Stimulated activated naive B cell treated with anti-CD40 and anti-IgM and Interleukin-4, amounts not matched to agents 10 μg/mL and 1 μg/mL and 100 μg/mL, for 72 hours (primary cell): ENCODE measurements at regions not wholly inside any gene's neighbourhood (a gene's known extent, or its start where the extent isn't known, plus 50 kb on each side); places are given as distances from the start of the nearest gene placed in this dataset.

Experiments
- ATAC-seq, 2 donors: fragments of 150-1000 bp; cut with Tn5 transposase; replicated peaks; 2 replicates each; pipeline ENCODE4 v1.10.0; 2021; ENCODE audit warnings: moderate library complexity in 1 of 2
- DNase-seq: peaks from one replicate; pipeline ENCODE4 v3.0.0; 2021
- H3K27ac Mint-ChIP-seq: one replicate; pipeline ENCODE4 v1.8.0; 2022; ENCODE audit warnings: mild to moderate bottlenecking, mixed read lengths
- H3K27me3 Mint-ChIP-seq, 2 donors: one replicate each; pipeline ENCODE4 v1.8.0; 2022; ENCODE audit warnings: mixed read lengths in 2 of 2
- H3K36me3 Mint-ChIP-seq, 2 donors: one replicate each; pipeline ENCODE4 v1.8.0; 2022; ENCODE audit warnings: mixed read lengths in 2 of 2, mild to moderate bottlenecking in 1 of 2
- H3K4me1 Mint-ChIP-seq, 2 donors: one replicate each; pipeline ENCODE4 v1.8.0; 2022; ENCODE audit warnings: mixed read lengths in 2 of 2, mild to moderate bottlenecking in 1 of 2
- H3K4me3 Mint-ChIP-seq, 2 donors: one replicate each; pipeline ENCODE4 v1.8.0; 2022; ENCODE audit warnings: mild to moderate bottlenecking in 2 of 2, mixed read lengths in 2 of 2, moderate library complexity in 1 of 2
- H3K9me3 Mint-ChIP-seq, 2 donors: one replicate each; pipeline ENCODE4 v1.8.0; 2022; ENCODE audit warnings: mixed read lengths in 2 of 2, mild to moderate bottlenecking in 1 of 2

- no peaks in the 10 kb centered on the region for H3K36me3 Mint-ChIP-seq
- no peaks in the 10 kb centered on the region for H3K4me1 Mint-ChIP-seq
- no peak for ATAC-seq
- DNase-seq = no peak
- no peak overlapping the region for H3K27ac Mint-ChIP-seq
- no peaks in the 10 kb centered on the region for H3K27me3 Mint-ChIP-seq
- H3K4me3 Mint-ChIP-seq = no peak overlapping the region
- peaks cover 0 to 1% of the 10 kb centered on the region in 2 donors for H3K9me3 Mint-ChIP-seq
These were observed 897.9 kb upstream of the KLHL29 start for GRCh38 chr2:22487036-22487435.

- H3K27ac Mint-ChIP-seq = no peak overlapping the region
- H3K36me3 Mint-ChIP-seq = no peaks in the 10 kb centered on the region
- ATAC-seq (no peak), DNase-seq (no peak)
- no peaks in the 10 kb centered on the region for H3K27me3 Mint-ChIP-seq
- peaks cover 0 to 3% of the 10 kb centered on the region in 2 donors for H3K9me3 Mint-ChIP-seq
- H3K4me3 Mint-ChIP-seq = no peak overlapping the region
- H3K4me1 Mint-ChIP-seq = no peaks in the 10 kb centered on the region
These were observed 897.4 kb upstream of the KLHL29 start for GRCh38 chr2:22487541-22487940.

GRCh38 chr2:22491442-22491841 is 893.5 kb upstream of the KLHL29 start:
- H3K27me3 Mint-ChIP-seq = no peaks in the 10 kb centered on the region
- no peaks in the 10 kb centered on the region for H3K4me1 Mint-ChIP-seq
- no peak overlapping the region for H3K4me3 Mint-ChIP-seq
- H3K9me3 Mint-ChIP-seq = peaks cover 0 to 4% of the 10 kb centered on the region in 2 donors
- H3K27ac Mint-ChIP-seq = no peak overlapping the region
- ATAC-seq = no peak
- no peak for DNase-seq
- no peaks in the 10 kb centered on the region for H3K36me3 Mint-ChIP-seq

GRCh38 chr2:22494156-22494555 is 890.8 kb upstream of the KLHL29 start:
- DNase-seq = no peak
- Mint-ChIP-seq H3K27me3 (no peaks in the 10 kb centered on the region), H3K36me3 (no peaks in the 10 kb centered on the region), H3K27ac (no peak overlapping the region), H3K9me3 (peaks cover 10 to 11% of the 10 kb centered on the region in 2 donors), H3K4me1 (no peaks in the 10 kb centered on the region), H3K4me3 (no peak overlapping the region)
- no peak for ATAC-seq

GRCh38 chr2:22497064-22497463 is 887.9 kb upstream of the KLHL29 start:
- Mint-ChIP-seq H3K9me3 (peaks cover 10 to 12% of the 10 kb centered on the region in 2 donors), H3K4me1 (no peaks in the 10 kb centered on the region), H3K4me3 (no peak overlapping the region), H3K27me3 (no peaks in the 10 kb centered on the region), H3K27ac (no peak overlapping the region), H3K36me3 (no peaks in the 10 kb centered on the region)
- ATAC-seq (no peak), DNase-seq (no peak)

- ATAC-seq (no peak), DNase-seq (no peak)
- H3K4me1 Mint-ChIP-seq = no peaks in the 10 kb centered on the region
- H3K27ac Mint-ChIP-seq = no peak overlapping the region
- H3K4me3 Mint-ChIP-seq = no peak overlapping the region
- H3K27me3 Mint-ChIP-seq = no peaks in the 10 kb centered on the region
- no peaks in the 10 kb centered on the region for H3K36me3 Mint-ChIP-seq
- H3K9me3 Mint-ChIP-seq = peaks cover 12% of the 10 kb centered on the region in 2 donors
These were observed 887.2 kb upstream of the KLHL29 start for GRCh38 chr2:22497789-22498188.

- no peak for ATAC-seq
- Mint-ChIP-seq H3K4me3 (no peak overlapping the region), H3K4me1 (no peaks in the 10 kb centered on the region), H3K27ac (no peak overlapping the region), H3K36me3 (no peaks in the 10 kb centered on the region), H3K9me3 (peaks cover 12 to 13% of the 10 kb centered on the region in 2 donors), H3K27me3 (no peaks in the 10 kb centered on the region)
- DNase-seq = no peak
These were observed 885.7 kb upstream of the KLHL29 start for GRCh38 chr2:22499082-22499839.

- ATAC-seq = no peak
- peaks cover 12 to 13% of the 10 kb centered on the region in 2 donors for H3K9me3 Mint-ChIP-seq
These were observed 884.4 kb upstream of the KLHL29 start for GRCh38 chr2:22500555-22500935.

GRCh38 chr2:22501851-22502250 is 883.1 kb upstream of the KLHL29 start:
- no peak for DNase-seq
- H3K27ac Mint-ChIP-seq = no peak overlapping the region
- H3K4me1 Mint-ChIP-seq = no peaks in the 10 kb centered on the region
- H3K9me3 Mint-ChIP-seq = peaks cover 12 to 13% of the 10 kb centered on the region in 2 donors
- H3K27me3 Mint-ChIP-seq = no peaks in the 10 kb centered on the region
- no peak overlapping the region for H3K4me3 Mint-ChIP-seq
- no peaks in the 10 kb centered on the region for H3K36me3 Mint-ChIP-seq
- ATAC-seq = no peak

More at GRCh38 chr2:22500555-22500935, 884.4 kb upstream of the KLHL29 start:
- Mint-ChIP-seq H3K27ac (no peak overlapping the region), H3K36me3 (no peaks in the 10 kb centered on the region), H3K27me3 (no peaks in the 10 kb centered on the region), H3K4me3 (no peak overlapping the region), H3K4me1 (no peaks in the 10 kb centered on the region)
- DNase-seq = no peak

GRCh38 chr2:22513563-22513962 is 871.4 kb upstream of the KLHL29 start:
- Mint-ChIP-seq H3K4me1 (no peaks in the 10 kb centered on the region), H3K9me3 (peaks cover 0 to 9% of the 10 kb centered on the region in 2 donors), H3K27ac (no peak overlapping the region), H3K36me3 (no peaks in the 10 kb centered on the region), H3K27me3 (no peaks in the 10 kb centered on the region), H3K4me3 (no peak overlapping the region)
- ATAC-seq (no peak), DNase-seq (no peak)

GRCh38 chr2:22517141-22517540 is 867.8 kb upstream of the KLHL29 start:
- no peak for DNase-seq
- H3K27ac Mint-ChIP-seq = no peak overlapping the region

GRCh38 chr2:22518641-22519040 is 866.3 kb upstream of the KLHL29 start:
- ATAC-seq (no peak), DNase-seq (no peak)
- Mint-ChIP-seq H3K4me1 (no peaks in the 10 kb centered on the region), H3K36me3 (no peaks in the 10 kb centered on the region), H3K27me3 (no peaks in the 10 kb centered on the region), H3K27ac (no peak overlapping the region), H3K4me3 (no peak overlapping the region), H3K9me3 (peaks cover 3 to 5% of the 10 kb centered on the region in 2 donors)

More at GRCh38 chr2:22517141-22517540, 867.8 kb upstream of the KLHL29 start:
- Mint-ChIP-seq H3K36me3 (no peaks in the 10 kb centered on the region), H3K9me3 (peaks cover 1 to 5% of the 10 kb centered on the region in 2 donors), H3K4me1 (no peaks in the 10 kb centered on the region), H3K4me3 (no peak overlapping the region), H3K27me3 (no peaks in the 10 kb centered on the region)
- ATAC-seq = no peak

- Mint-ChIP-seq H3K36me3 (no peaks in the 10 kb centered on the region), H3K27ac (no peak overlapping the region), H3K4me1 (no peaks in the 10 kb centered on the region), H3K9me3 (peaks cover 2 to 3% of the 10 kb centered on the region in 2 donors), H3K27me3 (no peaks in the 10 kb centered on the region), H3K4me3 (no peak overlapping the region)
- no peak for DNase-seq
- no peak for ATAC-seq
These were observed 864.4 kb upstream of the KLHL29 start for GRCh38 chr2:22520369-22521288.

- H3K4me1 Mint-ChIP-seq = no peaks in the 10 kb centered on the region
- H3K4me3 Mint-ChIP-seq = no peak overlapping the region
- no peak for ATAC-seq
- DNase-seq = no peak
- no peaks in the 10 kb centered on the region for H3K36me3 Mint-ChIP-seq
- peaks cover 0 to 3% of the 10 kb centered on the region in 2 donors for H3K9me3 Mint-ChIP-seq
- H3K27me3 Mint-ChIP-seq = no peaks in the 10 kb centered on the region
- no peak overlapping the region for H3K27ac Mint-ChIP-seq
These were observed 863.4 kb upstream of the KLHL29 start for GRCh38 chr2:22521620-22522019.

- Mint-ChIP-seq H3K4me1 (no peaks in the 10 kb centered on the region), H3K27ac (no peak overlapping the region), H3K9me3 (peaks cover 4 to 7% of the 10 kb centered on the region in 2 donors), H3K36me3 (no peaks in the 10 kb centered on the region), H3K27me3 (no peaks in the 10 kb centered on the region), H3K4me3 (no peak overlapping the region)
- DNase-seq (no peak), ATAC-seq (no peak)
These were observed 859.3 kb upstream of the KLHL29 start for GRCh38 chr2:22525681-22526080.
